ENCODE measurements at regions not wholly inside any gene's neighbourhood (a gene's known extent, or its start where the extent isn't known, plus 50 kb on each side); places are given as distances from the start of the nearest gene placed in this dataset.

DNA sequence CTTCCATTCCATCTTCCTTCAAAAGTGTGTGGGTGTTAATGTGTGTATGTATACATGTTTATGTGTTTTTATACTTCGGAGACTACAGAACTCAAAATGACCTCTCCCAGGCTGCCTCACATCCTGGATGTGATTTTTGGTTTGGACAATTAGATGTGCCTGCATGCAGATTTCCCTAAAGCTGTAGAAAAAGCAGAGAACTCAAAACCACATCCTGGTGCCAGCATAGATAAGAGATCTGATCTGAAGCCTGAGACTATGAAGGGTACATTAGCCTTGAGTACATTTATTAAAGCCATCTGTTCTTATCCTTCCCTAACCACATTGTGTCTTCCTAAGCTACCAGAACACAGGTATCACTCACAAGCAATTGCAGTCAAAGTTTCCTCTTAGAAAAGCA lies 319.4 kb upstream of the RASGRP1 start:
- H3K9me3 Mint-ChIP-seq (ENCODE audit: unreplicated experiment), result no peaks in the 10 kb centered on the region
- BruUV-seq (replicated peaks), result no TSS peak
- CTCF ChIA-PET, result no interaction called here
- H3K27ac Mint-ChIP-seq (ENCODE audit: unreplicated experiment), result no peak overlapping the region
- Histone ChIP-seq H3K9me3 (no peaks in the 10 kb centered on the region), H3K4me1 (no peaks in the 10 kb centered on the region; the same call in 1 of the 2 replicates), H3K4me3 (ENCODE audit: low read depth, low read length) (no peak overlapping the region), H3K36me3 (ENCODE audit: control insufficient read depth, insufficient read depth, low read length) (no peaks in the 10 kb centered on the region), H3K27me3 (replicated peaks; ENCODE audit: control insufficient read depth, insufficient read depth, low read length) (no peaks in the 10 kb centered on the region)
- no peaks in the 10 kb centered on the region for H3K27me3 Mint-ChIP-seq (ENCODE audit: insufficient read depth, unreplicated experiment)
- H3K4me3 Mint-ChIP-seq (ENCODE audit: unreplicated experiment), result no peak overlapping the region
- DNase-seq, result no peak
- no peaks in the 10 kb centered on the region for H3K4me1 Mint-ChIP-seq (ENCODE audit: low read depth, unreplicated experiment)
- intact Hi-C loops (cut with micrococcal nuclease; ENCODE audit: unreplicated experiment), result no loop called here
- no peaks in the 10 kb centered on the region for H3K36me3 Mint-ChIP-seq (ENCODE audit: insufficient read depth, unreplicated experiment)
- POLR2A ChIA-PET, result no interaction called here
- TF ChIP-seq, protein P1, sequence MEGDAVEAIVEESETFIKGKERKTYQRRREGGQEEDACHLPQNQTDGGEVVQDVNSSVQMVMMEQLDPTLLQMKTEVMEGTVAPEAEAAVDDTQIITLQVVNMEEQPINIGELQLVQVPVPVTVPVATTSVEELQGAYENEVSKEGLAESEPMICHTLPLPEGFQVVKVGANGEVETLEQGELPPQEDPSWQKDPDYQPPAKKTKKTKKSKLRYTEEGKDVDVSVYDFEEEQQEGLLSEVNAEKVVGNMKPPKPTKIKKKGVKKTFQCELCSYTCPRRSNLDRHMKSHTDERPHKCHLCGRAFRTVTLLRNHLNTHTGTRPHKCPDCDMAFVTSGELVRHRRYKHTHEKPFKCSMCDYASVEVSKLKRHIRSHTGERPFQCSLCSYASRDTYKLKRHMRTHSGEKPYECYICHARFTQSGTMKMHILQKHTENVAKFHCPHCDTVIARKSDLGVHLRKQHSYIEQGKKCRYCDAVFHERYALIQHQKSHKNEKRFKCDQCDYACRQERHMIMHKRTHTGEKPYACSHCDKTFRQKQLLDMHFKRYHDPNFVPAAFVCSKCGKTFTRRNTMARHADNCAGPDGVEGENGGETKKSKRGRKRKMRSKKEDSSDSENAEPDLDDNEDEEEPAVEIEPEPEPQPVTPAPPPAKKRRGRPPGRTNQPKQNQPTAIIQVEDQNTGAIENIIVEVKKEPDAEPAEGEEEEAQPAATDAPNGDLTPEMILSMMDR (IDR thresholded peaks at IDR 0.05; ENCODE audit: insufficient read depth in 1 of 2, low read depth in 1 of 2, low read length in 1 of 2, severe bottlenecking in 1 of 2, unreplicated experiment in 1 of 2), result no peak

DNA sequence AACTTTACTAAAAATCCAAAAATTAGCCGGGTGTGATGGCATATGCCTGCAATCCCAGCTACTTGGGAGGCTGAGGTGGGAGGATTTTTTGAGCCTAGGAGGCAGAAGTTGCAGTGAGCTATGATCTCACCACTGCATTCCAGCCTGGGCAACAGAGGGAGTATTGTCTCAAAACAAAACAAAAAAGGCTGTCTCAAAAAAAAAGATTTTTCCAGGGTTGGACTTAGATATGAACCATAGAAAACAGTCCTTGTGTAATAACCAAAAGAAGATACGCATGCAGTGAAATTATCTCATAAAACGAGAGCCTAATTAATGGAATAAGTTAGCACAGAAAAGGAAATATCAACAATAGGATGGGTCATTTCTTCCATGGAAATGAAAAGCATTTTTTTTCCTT lies 320.4 kb upstream of the RASGRP1 start:
- H3K36me3 ChIP-seq (ENCODE audit: control insufficient read depth, insufficient read depth, low read length), result no peaks in the 10 kb centered on the region
- no peaks in the 10 kb centered on the region; the same call in 1 of the 2 replicates for H3K4me1 ChIP-seq
- DNase-seq, result no peak
- Mint-ChIP-seq H3K27ac (ENCODE audit: unreplicated experiment) (no peak overlapping the region), H3K36me3 (ENCODE audit: insufficient read depth, unreplicated experiment) (no peaks in the 10 kb centered on the region), H3K27me3 (ENCODE audit: insufficient read depth, unreplicated experiment) (no peaks in the 10 kb centered on the region), H3K4me3 (ENCODE audit: unreplicated experiment) (no peak overlapping the region), H3K9me3 (ENCODE audit: unreplicated experiment) (no peaks in the 10 kb centered on the region), H3K4me1 (ENCODE audit: low read depth, unreplicated experiment) (no peaks in the 10 kb centered on the region)
- H3K9me3 ChIP-seq, result no peaks in the 10 kb centered on the region
- intact Hi-C loops (cut with micrococcal nuclease; ENCODE audit: unreplicated experiment), result no loop called here
- no TSS peak for BruUV-seq (replicated peaks)
- no peaks in the 10 kb centered on the region for H3K27me3 ChIP-seq (replicated peaks; ENCODE audit: control insufficient read depth, insufficient read depth, low read length)
- no peak overlapping the region for H3K4me3 ChIP-seq (ENCODE audit: low read depth, low read length)
- TF ChIP-seq, protein P1 (IDR thresholded peaks at IDR 0.05; ENCODE audit: insufficient read depth in 1 of 2, low read depth in 1 of 2, low read length in 1 of 2, severe bottlenecking in 1 of 2, unreplicated experiment in 1 of 2), result no peak
- CTCF ChIA-PET, result no interaction called here
- POLR2A ChIA-PET, result no interaction called here

DNA sequence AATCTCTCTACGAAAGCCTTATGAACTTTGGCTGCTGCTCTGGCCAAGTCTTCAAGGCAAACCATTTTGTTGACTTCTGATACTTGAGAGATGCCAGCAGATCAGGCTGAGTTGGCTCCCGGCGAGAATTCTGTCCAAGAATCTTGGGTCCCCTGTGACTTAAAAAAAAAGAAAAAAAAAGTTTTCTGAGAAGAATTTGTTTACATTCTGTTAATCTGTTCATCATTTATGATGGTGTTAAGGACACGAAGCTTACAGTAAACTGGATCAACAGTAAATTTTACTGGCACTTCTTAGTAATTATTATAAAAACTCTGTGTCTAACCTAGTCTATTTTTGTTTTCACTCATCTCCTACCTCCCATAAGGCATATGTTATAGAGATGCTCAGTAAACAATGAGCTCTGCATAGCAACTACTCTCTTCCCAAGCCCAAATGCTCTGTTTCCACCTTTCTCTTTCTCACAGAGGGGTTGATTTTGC lies 320.9 kb upstream of the RASGRP1 start:
- ChIA-PET CTCF (interaction anchor here (0.8 kb wide), 1 partner anchor 695 kb away, joined by 3 read pairs; no protein-coding TSS in a partner anchor), POLR2A (interaction anchor here (0.9 kb wide), 1 partner anchor 13 kb away, joined by 4 read pairs; no protein-coding TSS in a partner anchor)
- no peaks in the 10 kb centered on the region for H3K36me3 Mint-ChIP-seq (ENCODE audit: insufficient read depth, unreplicated experiment)
- BruUV-seq (replicated peaks), result no TSS peak
- intact Hi-C loops (cut with micrococcal nuclease; ENCODE audit: unreplicated experiment), result no loop called here
- Histone ChIP-seq H3K9me3 (no peaks in the 10 kb centered on the region), H3K36me3 (ENCODE audit: control insufficient read depth, insufficient read depth, low read length) (no peaks in the 10 kb centered on the region), H3K27me3 (replicated peaks; ENCODE audit: control insufficient read depth, insufficient read depth, low read length) (no peaks in the 10 kb centered on the region), H3K4me1 (no peaks in the 10 kb centered on the region; the same call in 1 of the 2 replicates), H3K4me3 (ENCODE audit: low read depth, low read length) (no peak overlapping the region)
- TF ChIP-seq, protein P1 (IDR thresholded peaks at IDR 0.05; ENCODE audit: insufficient read depth in 1 of 2, low read depth in 1 of 2, low read length in 1 of 2, severe bottlenecking in 1 of 2, unreplicated experiment in 1 of 2), result no peak
- no peaks in the 10 kb centered on the region for H3K9me3 Mint-ChIP-seq (ENCODE audit: unreplicated experiment)
- no peaks in the 10 kb centered on the region for H3K4me1 Mint-ChIP-seq (ENCODE audit: low read depth, unreplicated experiment)
- H3K27me3 Mint-ChIP-seq (ENCODE audit: insufficient read depth, unreplicated experiment), result no peaks in the 10 kb centered on the region
- no peak overlapping the region for H3K4me3 Mint-ChIP-seq (ENCODE audit: unreplicated experiment)
- no peak overlapping the region for H3K27ac Mint-ChIP-seq (ENCODE audit: unreplicated experiment)
- DNase-seq, result no peak

All from Caco-2 (cell line).